Left cardiac atrium (tissue), 4 donors: ENCODE measurements at regions not wholly inside any gene's neighbourhood (a gene's known extent, or its start where the extent isn't known, plus 50 kb on each side); places are given as distances from the start of the nearest gene placed in this dataset.
"Not testable (repeated sequence)": the region's sequence is repeated elsewhere in the genome, so short reads cannot be mapped to it uniquely, and the experiment has no call there.

Experiments used
- ATAC-seq, 2 donors: fragments of 200-7000 bp; cut with Tn5 transposase; one replicate each; pipeline ENCODE4 v1.9.1; 2020; ENCODE audit warnings: mild to moderate bottlenecking in 2 of 2, moderate library complexity in 2 of 2
- DNase-seq: peaks from one replicate; pipeline ENCODE4 v3.0.0-alpha.2; 2020
- intact Hi-C, 2 donors: fragments of 100-400 bp; cut with DNase I; formaldehyde crosslinking; loops; one replicate each; pipeline versions ENCODE4 v1.14.1 to v1.15.1; 2022 to 2023
- donor health status: DM: no; HTN: yes; CAD: no.
- donor health status: DM: no; HTN: yes; CAD: no; lungs with severe emphysema.
- donor health status: DM: yes; HTN: yes; CAD: no.
- donor health status: Dilated cardiomyopathy.

GRCh38 chr11:49499117-49499516 is 290.7 kb upstream of the FOLH1 start:
- no peak for ATAC-seq
- intact Hi-C loops: no loop called here
- no peak for DNase-seq

- ATAC-seq: no peak
- intact Hi-C loops: no loop called here
- no peak for DNase-seq
Measured at GRCh38 chr11:49505231-49505630, 296.8 kb upstream of the FOLH1 start.

- DNase-seq, intact Hi-C loops: not testable (repeated sequence)
- ATAC-seq: peak; percentile 57 to 89
Measured at GRCh38 chr11:49526240-49526829, 317.9 kb upstream of the FOLH1 start.

- DNase-seq (no peak), ATAC-seq (no peak)
- intact Hi-C loops: no loop called here
Measured at GRCh38 chr11:49533204-49533603, 324.8 kb upstream of the FOLH1 start.

DNA sequence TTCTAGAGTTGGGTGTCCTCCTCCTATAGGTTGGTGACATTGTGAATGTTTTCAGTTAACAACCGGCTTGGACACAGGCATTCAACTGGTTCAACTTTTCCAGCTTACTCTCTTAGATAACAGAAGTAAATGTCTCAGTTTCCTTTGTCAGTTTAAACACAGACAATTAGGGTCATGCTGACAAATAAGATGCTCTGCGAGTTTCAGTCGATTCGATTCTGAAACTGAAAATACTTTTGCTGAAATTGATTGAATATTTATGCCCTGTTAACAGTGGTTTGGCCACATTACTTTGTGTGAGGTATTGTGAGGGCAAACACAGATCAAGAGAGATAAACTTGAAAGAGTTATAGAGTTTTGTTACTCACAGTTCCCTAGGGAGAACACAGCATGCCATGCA is 330.5 kb upstream of the FOLH1 start:
- intact Hi-C loops, ATAC-seq: not testable (repeated sequence)

DNA sequence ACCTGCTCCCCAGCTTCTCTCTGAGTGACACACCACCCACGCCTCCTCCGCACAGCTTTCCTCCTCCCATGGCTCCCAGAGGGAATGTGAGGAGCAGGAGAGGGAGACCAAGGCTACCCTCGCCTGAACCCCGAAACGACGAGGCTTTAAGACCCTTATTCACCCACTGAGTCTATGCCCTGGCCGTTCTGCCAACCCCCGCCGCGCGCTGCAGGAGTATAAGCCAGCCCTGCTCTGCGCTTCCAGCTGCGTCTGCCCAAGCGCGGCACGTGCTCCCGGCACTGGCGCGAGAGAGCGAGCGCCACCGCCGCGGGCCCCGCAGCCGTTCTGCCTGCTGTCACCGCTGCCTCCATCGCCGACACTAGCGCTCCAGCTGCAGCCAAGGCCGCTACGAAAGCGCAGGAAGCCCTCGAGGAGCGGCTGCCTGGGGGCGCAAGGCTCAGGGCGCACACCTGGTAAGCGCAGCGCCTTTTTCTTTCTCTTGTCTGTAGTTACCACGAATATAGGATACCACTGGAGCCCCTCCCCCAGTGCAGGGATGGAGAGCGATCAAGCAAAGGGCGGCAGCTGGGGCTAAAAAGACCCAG is 350.0 kb upstream of the FOLH1 start:
- intact Hi-C loops, DNase-seq, ATAC-seq: not testable (repeated sequence)

More for the DNA sequence above, 330.5 kb upstream of the FOLH1 start:
- not testable (repeated sequence) for DNase-seq

GRCh38 chr11:49560593-49560992 is 352.2 kb upstream of the FOLH1 start:
- intact Hi-C loops, DNase-seq, ATAC-seq: not testable (repeated sequence)

DNA sequence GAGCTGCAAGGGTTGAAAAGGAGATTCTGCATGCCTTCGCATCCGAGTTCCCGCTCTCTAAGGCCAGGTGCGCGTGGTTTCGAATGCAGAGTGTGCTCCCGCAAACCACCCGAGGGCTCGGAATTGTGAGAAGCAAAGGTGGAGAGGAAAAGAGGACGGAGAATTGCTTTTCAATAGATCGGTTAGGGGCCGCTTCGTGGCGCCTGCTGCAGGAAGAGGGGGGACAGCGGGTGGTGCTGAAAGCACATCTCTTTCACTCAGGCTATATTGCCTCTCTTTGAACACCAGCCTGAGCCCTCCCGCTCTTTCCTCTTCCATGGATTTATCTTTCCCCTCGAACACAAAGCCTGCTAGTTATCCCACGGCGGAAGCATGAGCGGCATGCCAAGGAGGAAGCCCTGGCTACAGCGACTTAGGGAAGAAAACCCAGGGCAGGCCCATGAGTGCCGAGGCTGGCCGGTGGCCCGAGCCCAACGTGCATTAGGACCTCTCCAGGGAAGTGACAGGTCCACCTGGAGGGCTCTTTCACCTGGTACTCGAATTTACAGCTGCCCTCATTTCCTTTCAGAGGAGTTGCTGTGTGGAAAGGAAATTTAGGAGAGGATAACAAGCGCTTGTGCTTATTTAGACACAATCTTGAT is 353.0 kb upstream of the FOLH1 start:
- ATAC-seq, intact Hi-C loops: not testable (repeated sequence)

GRCh38 chr11:49562262-49562661 is 353.9 kb upstream of the FOLH1 start:
- ATAC-seq, intact Hi-C loops: not testable (repeated sequence)

More for the DNA sequence above, 353.0 kb upstream of the FOLH1 start:
- DNase-seq: not testable (repeated sequence)

GRCh38 chr11:49579492-49579891 is 371.1 kb upstream of the FOLH1 start:
- intact Hi-C loops, DNase-seq, ATAC-seq: not testable (repeated sequence)

More at GRCh38 chr11:49562262-49562661, 353.9 kb upstream of the FOLH1 start:
- not testable (repeated sequence) for DNase-seq

DNA sequence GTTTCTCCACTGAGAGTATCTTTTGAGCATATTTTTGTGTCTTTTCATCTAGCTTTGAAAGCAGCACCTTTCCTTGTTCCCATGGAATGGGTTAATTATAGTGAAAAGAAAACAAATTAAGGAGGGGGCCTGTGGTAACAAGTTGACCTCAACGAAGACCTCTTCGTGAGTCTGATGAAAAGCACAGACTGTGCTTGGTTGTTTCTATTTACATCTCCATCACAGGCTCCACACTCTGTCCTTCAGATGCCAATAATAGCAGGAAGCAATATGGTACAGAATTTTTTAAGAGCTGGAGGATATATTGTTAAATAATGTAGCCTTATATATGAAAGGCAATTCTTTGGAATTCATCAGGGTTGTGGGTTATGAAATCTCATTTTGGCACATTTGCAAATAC is 366.7 kb upstream of the OR4C13 start:
- DNase-seq, ATAC-seq, intact Hi-C loops: not testable (repeated sequence)

GRCh38 chr11:49608892-49609291 is 343.3 kb upstream of the OR4C13 start:
- ATAC-seq, DNase-seq, intact Hi-C loops: not testable (repeated sequence)

DNA sequence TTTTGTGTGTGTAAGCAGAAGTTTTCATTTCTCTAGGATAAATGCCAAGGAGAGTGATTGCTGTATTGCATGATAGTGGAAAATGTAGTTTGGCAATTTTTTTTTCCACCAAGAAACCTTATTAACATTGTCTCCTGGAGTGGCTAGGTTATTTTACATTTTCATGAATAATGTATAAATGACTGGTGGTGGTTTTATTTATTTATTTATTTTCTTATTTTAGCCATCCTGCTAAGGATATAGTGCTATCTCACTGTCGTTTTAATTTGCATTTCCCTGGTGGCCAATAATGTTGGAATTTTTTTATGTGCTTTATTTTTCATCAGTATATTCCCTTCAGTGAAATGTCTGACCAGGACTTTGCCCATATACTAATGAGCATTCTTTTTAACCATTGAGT is 328.3 kb upstream of the OR4C13 start:
- ATAC-seq, intact Hi-C loops, DNase-seq: not testable (repeated sequence)

- ATAC-seq, intact Hi-C loops, DNase-seq: not testable (repeated sequence)
Measured at GRCh38 chr11:49670705-49671104, 281.5 kb upstream of the OR4C13 start.

DNA sequence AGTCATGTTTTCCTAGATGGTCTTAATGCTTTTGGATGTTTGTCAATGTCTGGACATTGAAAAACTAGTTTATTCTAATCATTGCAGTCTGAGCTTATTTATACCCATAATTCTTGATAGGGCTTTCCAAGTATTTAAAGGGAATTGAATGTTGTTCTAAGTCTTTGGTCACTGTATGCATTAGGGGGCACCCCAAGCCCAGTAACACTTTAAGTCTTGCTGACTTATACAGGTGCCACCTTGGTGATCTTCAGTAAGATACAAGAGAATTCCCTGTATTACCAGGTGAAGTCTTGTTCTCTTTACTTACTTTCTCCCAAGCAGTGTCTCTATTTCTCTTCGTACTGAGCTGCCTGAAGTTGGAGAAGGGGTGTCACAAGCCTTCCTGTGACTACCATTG is 250.1 kb upstream of the OR4C13 start:
- DNase-seq, ATAC-seq, intact Hi-C loops: not testable (repeated sequence)

DNA sequence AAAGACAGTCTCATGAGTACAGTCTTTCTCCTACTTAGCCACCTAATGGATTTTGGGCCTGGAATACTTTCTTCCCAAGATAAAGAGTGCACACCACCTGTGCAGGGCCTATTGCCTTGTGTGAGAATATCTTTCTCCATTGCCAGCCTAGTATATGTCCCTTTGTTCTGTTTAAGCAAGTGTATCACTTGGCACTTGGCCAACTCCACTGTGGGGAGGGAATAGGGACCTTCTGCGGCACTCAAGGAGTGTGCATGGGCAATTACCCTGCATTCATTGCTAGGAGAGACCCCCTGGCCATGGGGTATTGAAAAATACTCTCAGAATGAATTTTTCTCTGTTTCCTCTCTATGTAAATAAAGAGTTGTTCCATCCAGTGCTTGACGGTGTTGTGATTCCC is 201.7 kb upstream of the OR4C13 start:
- ATAC-seq, DNase-seq, intact Hi-C loops: not testable (repeated sequence)

- ATAC-seq, intact Hi-C loops, DNase-seq: not testable (repeated sequence)
Measured at GRCh38 chr11:49750960-49751359, 201.2 kb upstream of the OR4C13 start.

DNA sequence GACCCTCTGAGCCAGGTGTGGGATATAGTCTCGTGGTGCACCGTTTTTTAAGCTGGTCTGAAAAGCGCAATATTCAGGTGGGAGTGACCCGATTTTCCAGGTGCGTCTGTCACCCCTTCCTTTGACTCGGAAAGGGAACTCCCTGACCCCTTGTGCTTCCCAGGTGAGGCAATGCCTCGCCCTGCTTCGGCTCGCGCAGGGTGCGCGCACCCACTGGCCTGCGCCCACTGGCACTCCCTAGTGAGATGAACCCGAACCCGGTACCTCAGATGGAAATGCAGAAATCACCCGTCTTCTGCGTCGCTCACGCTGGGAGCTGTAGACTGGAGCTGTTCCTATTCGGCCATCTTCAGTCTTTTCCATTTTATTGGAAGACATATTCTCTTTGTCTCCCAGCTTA is 171.4 kb upstream of the OR4C13 start:
- ATAC-seq, intact Hi-C loops, DNase-seq: not testable (repeated sequence)

DNA sequence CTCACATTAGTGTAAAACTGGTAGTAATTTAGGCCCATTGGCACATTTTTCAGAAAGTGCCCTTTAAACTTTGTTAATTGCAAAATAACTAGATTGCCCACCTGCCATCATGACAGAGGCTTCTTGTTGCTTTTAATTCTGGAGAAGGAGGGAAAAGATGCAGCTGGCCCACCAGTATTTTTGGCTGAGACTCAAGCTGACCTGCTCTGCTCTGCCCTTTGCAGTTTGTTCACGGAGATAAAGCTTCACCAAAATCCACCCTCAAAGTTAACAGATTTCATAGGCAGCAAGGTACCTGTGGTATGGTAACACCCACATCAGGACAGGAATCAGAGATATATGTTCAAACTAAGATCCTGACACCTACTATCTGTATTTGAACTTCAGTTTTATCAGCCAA is 170.2 kb upstream of the OR4C13 start:
- ATAC-seq, DNase-seq, intact Hi-C loops: not testable (repeated sequence)

- intact Hi-C loops, DNase-seq: not testable (repeated sequence)
Measured at GRCh38 chr11:49783841-49784240, 168.3 kb upstream of the OR4C13 start.

More at GRCh38 chr11:49783841-49784240, 168.3 kb upstream of the OR4C13 start:
- ATAC-seq: not testable (repeated sequence)
